AG20443 (cell line): ENCODE measurements at regions not wholly inside any gene's neighbourhood (a gene's known extent, or its start where the extent isn't known, plus 50 kb on each side); places are given as distances from the start of the nearest gene placed in this dataset.

Experiments used
- DNase-seq: peaks from one replicate; pipeline ENCODE4 v3.0.0; 2012; ENCODE audit warnings: low spot score, mixed read lengths

DNA sequence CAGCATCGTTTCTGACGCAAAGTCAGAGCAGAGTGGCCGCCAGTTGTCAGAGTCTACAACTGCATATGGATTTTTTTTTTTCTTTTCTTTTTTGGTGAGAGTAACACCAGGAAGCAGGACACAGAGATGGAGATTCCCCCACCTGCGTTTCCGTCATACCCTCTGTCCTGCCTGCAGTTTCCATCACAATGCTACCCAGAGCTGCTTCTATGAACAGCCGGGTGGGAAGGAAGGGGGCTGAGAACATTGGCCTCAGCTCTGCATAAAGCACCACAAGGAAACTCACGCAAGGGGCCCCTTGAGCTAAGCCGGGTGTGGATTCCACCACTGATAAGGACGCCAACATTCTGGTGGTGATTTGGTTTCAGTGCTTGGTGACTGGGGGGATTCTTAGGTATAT lies 183.5 kb upstream of the AFDN start:
- no peak for DNase-seq

DNA sequence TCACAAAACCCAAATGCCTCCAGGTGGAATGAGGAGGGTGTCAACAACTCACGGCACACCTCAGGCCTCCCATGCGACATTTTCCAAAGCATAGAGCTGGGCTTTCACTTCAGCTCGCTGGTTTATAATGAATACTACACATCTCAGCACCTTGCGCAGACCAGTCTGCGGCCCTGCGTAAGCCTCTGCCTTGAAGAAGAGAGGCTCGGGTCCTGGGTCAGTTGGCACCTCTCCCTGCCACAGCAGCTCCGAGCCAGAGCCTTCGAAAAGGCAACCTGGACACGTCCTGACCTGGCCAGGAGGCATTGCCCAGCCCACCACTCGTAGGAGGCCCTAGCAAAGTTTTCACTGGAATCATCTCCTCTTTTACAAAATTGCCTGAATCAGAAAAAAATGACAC lies 183.0 kb upstream of the AFDN start:
- DNase-seq = no peak

DNA sequence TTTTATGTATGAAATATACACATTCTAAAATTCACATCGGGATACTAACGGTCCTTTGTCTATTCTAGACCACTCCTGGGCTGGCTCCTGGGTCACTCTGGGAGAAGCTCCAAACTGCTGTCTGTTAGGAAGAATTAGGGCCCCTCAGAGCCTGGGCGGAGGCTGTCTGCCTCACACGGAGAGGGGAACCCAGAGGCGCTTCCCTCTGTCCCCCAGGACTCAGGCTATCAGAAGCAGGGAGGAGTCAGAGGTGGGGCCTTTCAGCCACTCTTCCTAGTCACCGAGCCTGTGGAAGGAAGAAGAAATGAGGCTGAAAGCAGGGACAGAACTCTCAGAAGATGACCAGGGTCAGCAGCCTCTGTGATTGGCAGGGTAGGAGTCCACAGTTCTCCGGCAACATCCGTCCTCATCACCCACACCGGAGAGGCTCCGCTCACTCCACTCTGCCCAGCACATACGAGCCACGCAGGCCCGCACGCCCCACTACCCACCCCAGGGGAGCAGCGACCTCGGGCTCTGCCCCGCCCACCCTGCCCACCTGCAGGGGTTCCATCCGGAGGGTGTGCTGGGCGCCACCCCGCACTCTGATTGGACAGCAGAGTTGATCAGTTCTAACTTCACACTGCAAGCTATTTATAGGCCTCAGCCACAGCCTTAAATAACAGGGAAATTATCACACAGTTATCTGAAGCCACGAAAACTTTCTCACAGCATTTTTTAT lies 182.1 kb upstream of the AFDN start:
- DNase-seq = no peak

DNA sequence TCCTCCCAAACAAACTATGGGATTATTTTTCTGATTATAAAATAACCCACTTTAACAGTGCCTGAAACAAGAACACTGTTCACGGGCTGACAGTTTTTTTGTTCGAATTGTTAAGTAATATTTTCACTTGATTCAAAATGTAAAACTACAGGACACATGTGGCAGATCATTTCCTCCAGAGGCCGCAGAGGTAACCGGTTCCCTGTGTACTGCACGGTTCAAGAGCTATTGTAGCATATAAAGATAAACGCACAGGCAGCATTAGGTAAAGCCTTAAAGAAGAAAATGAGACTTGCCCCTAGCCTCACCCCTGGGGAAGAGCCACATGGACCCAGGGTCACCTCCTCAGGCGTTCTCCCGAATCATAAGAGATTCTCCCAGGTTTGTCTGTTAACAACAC lies 181.3 kb upstream of the AFDN start:
- DNase-seq = no peak

DNA sequence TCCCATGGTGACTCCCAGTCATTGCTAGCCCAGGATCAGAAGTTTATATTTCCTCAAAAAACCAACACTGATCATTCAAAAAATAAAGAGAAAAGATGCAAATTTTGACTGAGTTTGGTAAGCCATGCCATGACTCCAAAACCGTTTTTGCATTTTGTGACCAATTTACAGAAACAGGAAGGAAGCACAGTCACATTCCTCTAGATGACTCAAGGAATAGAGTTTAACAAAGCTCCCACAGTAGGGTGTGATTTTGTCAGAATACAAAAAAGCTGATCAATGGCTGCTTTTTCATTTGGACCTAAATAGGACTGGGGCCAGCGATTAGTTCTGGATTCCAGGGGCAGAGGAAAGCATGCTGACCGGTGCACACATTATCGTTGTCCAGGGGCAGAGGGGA lies 179.4 kb upstream of the AFDN start:
- no peak for DNase-seq

DNA sequence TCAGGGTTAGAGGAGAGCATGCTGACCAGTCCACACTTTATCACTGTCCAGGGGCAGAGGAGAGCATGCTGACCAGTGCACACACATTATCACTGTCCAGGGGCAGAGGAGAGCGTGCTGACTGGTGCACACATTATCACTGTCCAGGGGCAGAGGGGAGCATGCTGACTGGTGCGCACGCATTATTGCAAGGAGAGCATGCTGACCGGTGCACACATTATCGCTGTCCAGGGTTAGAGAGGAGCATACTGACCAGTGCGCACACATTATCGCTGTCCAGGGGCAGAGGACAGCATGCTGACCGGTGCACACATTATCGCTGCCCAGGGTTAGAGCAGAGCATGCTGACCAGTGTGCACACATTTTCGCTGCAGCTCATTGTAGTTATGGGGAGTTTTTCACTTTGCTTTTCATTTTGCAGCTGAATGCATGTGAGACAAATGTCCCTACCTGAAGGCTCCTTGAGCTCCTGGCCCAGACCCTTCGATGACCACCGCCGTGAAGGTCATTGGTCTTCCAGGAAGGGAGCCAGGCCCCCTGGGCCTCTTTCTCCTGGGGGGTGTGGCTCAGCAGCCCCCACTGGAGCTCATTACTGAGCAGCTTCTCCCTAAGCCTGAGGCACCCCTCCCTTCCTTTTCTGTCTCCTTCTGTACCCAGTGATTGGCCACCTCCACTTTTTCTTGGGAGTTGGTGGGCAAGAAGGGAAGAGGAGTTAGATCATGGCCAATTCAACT lies 178.8 kb upstream of the AFDN start:
- no peak for DNase-seq

DNA sequence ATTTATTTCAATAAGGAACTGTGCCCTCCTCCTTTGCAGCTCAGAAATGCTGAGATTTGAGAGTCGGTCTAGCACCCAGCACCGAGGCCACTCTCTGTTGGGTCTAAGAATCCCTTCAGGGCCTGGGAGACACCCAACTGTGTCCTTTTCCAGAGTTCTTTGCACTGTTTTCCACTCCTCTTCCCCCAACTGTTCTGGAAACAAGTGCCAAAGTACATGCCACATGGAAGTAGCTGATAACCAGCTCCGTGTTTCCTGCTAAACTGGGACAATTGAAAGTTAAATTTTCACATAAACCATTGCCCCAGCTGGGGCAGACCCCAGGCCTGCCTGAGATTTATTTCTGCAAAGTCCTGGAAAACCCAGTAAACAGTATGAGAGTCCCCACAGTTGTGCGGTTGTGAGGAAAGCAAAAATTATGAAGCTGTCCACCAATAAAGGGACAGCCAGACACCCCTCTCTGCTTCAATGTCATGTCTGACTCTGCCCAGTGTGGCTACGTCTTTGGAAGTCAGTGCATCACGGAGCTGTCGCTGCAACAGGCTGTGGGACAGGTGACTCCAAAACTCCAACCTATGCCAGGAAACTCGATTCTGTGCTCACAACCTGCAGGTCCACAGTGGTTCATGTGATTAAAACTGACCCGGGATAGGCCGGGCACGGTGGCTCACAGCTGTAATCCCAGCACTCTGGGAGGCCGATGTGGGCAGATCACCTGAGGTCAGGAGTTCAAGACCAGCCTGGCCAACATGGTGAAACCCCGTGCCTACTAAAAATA lies 178.0 kb upstream of the AFDN start:
- DNase-seq = no peak

DNA sequence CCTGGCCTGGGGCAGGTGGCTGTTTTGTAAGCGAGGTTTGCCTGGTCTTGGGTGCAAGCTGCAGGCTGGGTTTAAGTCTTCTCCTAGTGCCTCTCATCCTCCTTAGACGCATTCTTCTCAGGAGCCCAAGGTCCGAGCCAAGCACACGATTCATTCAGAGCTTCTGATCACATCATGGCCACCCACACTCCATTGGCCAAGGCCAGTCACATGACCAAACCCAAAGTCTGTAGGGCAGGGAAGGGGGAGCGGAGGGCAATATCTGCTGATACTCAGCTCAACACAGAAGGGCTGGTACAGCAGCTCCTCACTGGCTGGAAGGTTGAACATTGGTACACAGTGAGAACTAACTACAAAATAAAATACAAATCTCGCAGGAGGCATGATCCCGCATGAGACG lies 177.2 kb upstream of the AFDN start:
- no peak for DNase-seq

DNA sequence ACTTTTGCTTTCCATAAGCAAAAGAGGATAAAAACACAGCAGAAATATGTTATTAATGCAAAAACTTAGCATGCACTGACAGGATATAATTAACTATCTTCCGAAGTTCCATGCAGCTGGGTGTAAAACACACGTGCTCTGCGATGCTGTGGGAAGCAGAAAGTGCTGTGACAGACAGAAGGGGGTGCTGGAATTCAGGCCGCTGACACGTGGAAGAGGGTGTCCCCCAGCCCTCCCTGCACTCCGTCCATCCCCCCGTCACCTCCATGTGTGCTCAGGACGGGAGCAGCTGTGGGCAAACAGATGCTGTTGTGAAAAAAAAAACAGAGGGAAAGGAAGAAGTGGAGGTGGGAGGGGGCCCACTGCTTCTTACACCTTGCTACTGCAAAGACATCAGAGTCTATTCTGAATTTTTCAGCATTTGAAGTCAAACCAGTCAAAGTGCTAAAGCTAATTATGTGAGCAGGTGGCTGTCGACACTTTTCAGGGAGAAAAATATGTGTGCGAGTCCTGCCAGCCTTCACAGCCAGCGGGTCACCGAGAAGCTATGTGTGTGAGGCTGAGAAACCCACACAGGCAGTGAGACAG lies 175.9 kb upstream of the AFDN start:
- DNase-seq = no peak

DNA sequence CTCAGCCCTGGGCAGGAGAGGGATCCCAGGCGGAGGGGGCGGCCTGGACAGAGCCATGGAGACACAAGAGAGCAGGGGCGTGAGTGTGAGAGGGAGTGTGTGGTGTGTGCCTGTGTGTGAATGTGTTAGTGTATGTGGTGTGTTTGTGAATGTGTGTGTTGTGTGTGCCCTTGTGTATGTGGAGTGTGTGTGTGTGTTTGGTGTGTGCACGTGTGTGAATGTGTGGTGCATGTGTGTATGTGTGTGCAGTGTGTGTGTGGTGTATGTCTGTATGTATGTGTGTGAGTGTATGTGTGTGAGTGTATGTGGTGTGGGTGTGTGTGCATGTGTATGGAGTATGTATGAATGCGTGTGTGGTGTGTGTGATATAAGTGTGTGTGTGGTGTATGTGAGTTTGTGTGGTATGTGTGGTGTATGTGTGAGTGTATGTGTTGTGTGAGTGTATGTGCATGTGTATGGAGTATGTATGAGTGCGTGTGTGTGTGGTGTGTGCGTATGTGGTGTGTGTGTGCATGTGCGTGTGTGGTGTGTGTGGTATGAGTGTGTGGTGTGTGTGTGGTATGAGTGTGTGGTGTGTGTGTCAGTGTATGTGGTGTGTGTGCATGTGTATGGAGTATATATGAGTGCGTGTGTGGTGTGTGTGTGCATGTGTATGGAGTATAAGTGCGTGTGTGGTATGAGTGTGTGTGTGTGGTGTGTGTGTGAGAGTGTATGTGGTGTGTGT lies 175.2 kb upstream of the AFDN start:
- DNase-seq = no peak

DNA sequence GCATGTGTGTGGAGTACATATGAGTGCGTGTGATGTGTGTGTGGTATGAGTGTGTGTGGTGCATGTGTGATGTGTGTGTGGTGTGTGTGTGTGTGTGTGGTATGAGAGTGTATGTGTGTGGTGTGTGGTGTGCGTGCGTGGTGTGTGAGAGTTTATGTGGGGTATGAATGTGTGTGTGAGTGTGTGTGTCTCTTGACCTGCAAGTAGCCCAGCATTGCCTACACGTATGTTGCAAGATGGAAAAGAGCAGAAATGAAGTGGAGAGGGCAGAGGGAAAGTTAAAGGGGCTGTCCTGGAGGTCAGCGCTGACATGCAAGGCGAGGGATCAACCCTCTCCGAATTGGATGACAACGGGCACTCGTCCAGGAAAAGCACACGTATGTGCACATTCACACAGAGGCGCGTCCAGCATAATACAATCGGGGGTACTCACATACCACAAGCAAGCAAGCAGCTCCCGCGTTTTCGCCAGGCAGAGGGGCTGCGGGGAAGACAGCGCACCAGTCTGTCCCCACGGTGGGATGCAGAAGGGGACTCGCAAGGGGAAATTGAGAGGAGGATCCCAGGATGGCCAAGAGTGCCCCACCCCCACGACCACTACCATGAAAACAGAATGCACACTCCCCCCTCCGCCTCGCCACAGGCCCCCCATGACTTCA lies 174.5 kb upstream of the AFDN start:
- DNase-seq = no peak

DNA sequence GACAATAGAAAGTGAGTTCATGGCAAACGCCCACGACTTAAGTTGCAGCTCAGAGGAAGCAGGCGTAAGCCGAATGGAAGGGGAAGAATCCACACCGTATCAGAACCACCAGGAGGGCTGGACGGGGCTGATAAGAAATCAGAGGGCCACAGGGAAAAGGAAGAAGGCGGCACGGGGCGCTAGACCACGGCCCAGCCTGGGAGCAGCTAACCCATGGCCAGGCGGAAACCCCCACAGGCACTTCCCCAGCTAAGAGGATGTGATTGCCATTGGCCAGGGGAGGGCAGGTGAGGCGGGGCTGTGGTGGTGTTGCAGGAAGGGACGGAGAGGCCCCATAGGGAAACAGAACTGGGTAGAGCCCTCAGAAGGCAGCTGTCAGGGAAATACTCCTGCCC lies 174.0 kb upstream of the AFDN start:
- DNase-seq = no peak

DNA sequence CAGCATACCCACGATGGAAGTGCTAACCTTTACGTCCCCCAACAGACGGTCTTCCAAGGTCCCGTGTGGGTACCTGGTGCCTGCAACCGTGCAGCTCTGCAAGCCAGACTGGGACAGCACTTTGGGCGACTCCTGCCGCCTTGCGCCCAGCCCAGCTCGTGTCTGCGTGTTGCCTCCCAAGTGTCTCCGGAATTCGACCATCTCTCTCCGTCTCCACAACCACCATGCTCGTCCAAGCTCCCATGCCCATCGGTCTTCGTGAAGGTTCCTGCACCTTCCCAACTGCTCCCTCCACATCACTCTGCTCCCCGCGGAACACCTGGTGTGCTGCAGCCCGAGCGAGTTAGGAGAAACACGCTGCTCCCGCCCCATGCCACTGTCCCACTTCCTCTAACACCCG lies 173.2 kb upstream of the AFDN start:
- no peak for DNase-seq

DNA sequence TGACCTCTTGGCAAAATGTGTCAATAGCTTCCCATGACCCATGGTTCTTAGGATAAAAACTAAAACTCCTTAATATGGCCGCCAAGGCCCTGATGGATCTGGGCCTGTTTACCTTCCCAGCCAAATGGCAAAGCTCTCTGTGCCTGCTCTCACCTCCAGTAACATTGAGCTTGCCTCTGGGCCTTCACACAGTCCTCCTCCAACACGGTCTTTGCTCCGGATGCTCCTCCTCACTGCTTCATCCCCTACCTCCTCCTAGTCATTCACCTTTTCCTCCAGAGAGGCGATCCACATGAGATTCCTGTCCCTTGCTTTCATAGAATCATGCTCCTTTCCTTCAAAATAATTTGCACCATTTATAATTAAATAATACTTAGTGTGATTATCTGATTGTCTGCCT lies 172.3 kb upstream of the AFDN start:
- no peak for DNase-seq

DNA sequence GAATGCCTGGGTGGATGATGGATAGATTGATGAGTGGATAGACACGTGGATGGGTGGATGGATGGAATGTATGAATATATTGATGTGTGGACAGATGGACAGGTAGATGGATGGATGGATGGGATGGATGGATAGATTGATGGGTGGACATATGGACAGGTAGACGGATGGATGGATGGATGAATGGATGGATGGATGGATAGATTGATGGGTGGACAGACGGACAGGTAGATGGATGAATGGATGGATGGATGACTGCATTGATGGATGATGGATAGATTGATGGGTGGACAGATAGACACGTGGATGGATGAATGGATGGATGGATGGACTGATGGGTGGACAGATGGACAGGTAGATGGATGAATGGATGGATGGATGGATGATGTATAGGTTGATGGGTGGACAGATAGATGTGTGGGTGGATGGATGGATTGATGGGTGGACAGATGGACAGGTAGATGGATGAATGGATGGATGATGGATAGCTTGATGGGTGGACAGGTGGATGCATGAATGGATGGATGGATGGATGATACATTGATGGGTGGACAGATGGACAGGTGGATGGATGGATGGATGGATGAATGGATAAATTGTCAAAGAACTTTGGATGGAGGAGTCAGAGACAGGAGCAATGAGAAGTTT lies 171.4 kb upstream of the AFDN start:
- no peak for DNase-seq

DNA sequence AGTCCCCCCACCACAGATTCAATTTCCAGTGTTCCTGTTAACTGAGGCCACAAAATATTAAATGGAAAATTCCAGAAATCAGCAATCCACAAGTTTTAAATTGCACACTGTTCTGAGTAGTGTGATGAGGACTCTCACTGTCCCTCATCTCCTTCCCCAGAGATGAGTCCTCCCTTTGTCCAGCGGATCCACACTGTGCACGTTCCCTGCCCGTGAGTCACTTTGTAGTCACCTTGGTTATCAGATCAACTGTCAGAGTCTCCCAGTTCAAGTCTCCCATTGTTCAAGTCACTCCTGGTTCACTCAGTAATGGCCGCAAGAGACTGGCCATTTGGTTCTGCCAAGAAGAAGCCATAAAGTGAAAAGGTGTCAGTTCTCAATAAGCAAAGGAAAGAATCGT lies 168.6 kb upstream of the AFDN start:
- DNase-seq = no peak

DNA sequence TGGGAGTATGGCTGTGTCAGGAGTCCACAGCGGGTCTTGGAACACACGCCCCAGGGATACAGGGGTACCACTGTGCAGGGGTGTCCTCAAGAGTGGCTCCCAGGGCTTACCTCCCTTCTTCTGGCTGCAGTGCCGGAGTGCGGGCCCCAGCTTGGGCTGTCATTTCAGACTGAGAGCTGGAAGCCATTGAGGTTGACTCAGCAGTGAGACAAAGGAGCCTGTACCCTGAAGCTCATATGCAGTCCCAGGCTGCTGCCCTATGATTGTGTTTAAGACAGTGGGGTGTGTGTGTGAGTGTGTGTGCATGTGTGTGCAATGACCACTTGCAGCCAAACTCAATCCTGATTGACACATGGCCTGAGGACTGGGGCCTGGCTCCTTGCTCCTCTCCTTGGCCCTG lies 167.7 kb upstream of the AFDN start:
- DNase-seq = no peak

DNA sequence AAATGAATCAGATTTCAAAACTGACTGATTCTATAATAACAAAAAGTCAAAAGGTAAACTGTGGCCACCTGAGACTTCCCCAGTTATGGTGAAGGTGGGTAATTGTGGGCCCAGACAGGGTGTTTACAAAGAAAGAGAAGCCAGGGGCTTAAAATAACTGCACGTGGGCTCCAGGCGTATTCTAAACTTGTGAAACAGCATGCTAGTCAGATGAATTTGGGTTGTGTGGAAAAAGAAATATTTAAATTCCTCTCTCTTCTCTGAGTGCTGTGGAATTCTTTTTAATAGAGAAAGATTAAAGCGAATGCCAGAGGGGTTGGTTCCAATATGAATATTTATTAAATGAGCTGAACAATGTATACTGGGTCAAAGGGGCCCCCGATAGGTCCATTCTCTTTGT lies 166.3 kb upstream of the AFDN start:
- DNase-seq = no peak

DNA sequence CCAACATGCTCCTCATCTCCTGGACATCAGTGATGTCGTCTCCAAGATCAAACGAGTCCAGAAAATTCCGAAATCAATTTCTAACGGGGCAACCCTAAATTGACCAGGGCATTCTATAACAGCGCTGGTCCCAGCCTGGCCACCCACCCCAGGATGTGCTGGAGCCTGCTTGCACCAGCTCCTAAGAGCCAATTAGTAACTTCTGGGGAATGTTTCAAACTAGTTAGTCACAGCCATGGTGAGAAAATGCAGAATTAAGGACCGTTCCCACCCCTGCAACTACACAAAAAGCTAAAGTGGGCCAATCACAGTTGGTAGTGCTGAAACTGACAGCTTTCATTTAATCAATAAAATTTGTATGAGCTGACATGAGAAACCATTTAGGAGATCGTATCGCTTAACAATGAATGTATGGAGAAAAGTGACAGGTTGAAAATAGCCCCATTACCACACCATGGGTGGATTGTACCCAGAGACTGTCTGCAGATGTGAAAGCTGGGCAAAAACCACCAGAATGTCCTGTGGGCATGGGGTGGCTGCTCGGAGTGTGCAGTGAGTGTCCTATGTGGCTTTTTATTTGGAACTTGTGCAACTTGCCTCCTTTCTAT lies 165.7 kb upstream of the AFDN start:
- no peak for DNase-seq

DNA sequence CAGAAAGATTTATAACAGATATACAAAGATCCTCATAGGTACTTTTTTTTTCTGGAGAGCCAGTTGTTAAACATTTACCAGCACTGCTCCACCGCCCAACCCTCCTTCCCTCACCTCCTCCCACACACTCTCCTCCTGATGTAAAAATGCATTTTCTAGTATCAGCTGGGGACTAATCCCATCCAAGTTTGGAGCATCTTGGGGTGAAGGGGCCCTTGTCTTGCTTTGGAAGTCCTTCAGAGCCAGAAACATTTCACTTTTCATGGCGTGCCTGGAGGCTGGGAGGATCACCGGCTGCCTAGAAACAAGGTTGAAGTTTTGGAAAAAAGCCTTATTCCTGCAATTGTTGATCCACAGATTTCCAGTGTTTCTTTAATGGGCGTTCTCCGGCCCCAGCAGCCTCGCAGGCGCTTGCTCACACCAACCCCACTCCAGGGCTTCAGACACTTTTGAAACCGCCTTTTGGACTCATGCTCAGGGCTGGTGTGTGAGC lies 165.1 kb upstream of the AFDN start:
- DNase-seq = no peak
